G401.6 (cell line): ENCODE measurements at regions not wholly inside any gene's neighbourhood (a gene's known extent, or its start where the extent isn't known, plus 50 kb on each side); places are given as distances from the start of the nearest gene placed in this dataset.
"Not testable (repeated sequence)": the region's sequence is repeated elsewhere in the genome, so short reads cannot be mapped to it uniquely, and the experiment has no call there.

Experiments
- FAIRE-seq: peaks from 2 replicates; lab custom pipeline; 2012; peaks lifted over from hg19 to GRCh38; lab: Jason Lieb, UNC

- FAIRE-seq: no peak
These were observed 1435.3 kb downstream of the LRFN5 start for GRCh38 chr14:43041976-43042375.

- no peak for FAIRE-seq
These were observed 1434.5 kb downstream of the LRFN5 start for GRCh38 chr14:43041207-43041606.

- no peak for FAIRE-seq
These were observed 1433.2 kb downstream of the LRFN5 start for GRCh38 chr14:43039881-43040280.

- no peak for FAIRE-seq
These were observed 1424.9 kb downstream of the LRFN5 start for GRCh38 chr14:43031598-43031997.

- no peak for FAIRE-seq
These were observed 1415.6 kb downstream of the LRFN5 start for GRCh38 chr14:43022094-43022800.

- FAIRE-seq: no peak
These were observed 1413.2 kb downstream of the LRFN5 start for GRCh38 chr14:43019826-43020225.

GRCh38 chr14:43014338-43014737, 1407.7 kb downstream of the LRFN5 start:
- FAIRE-seq: no peak

GRCh38 chr14:43012817-43013216, 1406.1 kb downstream of the LRFN5 start:
- FAIRE-seq: no peak

GRCh38 chr14:43005807-43006206, 1399.1 kb downstream of the LRFN5 start:
- FAIRE-seq: no peak

- no peak for FAIRE-seq
These were observed 1397.2 kb downstream of the LRFN5 start for GRCh38 chr14:43003845-43004244.

- no peak for FAIRE-seq
These were observed 1395.1 kb downstream of the LRFN5 start for GRCh38 chr14:43001731-43002130.

GRCh38 chr14:42994051-42994736, 1387.5 kb downstream of the LRFN5 start:
- FAIRE-seq: no peak

- FAIRE-seq: no peak
These were observed 1386.3 kb downstream of the LRFN5 start for GRCh38 chr14:42992930-42993329.

- no peak for FAIRE-seq
These were observed 1373.7 kb downstream of the LRFN5 start for GRCh38 chr14:42980419-42980818.

- not testable (repeated sequence) for FAIRE-seq
These were observed 1366.5 kb downstream of the LRFN5 start for GRCh38 chr14:42973171-42973570.

GRCh38 chr14:42965512-42965911, 1358.8 kb downstream of the LRFN5 start:
- no peak for FAIRE-seq

- FAIRE-seq: no peak
These were observed 1354.8 kb downstream of the LRFN5 start for GRCh38 chr14:42961509-42961908.

GRCh38 chr14:42950363-42950762, 1343.7 kb downstream of the LRFN5 start:
- FAIRE-seq: no peak

- no peak for FAIRE-seq
These were observed 1341.3 kb downstream of the LRFN5 start for GRCh38 chr14:42947991-42948390.

GRCh38 chr14:42944284-42944683, 1337.6 kb downstream of the LRFN5 start:
- FAIRE-seq: no peak

GRCh38 chr14:42931308-42931707, 1324.6 kb downstream of the LRFN5 start:
- no peak for FAIRE-seq

- FAIRE-seq: no peak
These were observed 1323.3 kb downstream of the LRFN5 start for GRCh38 chr14:42929806-42930480.

- FAIRE-seq: no peak
These were observed 1320.6 kb downstream of the LRFN5 start for GRCh38 chr14:42927313-42927712.
